LNCAP (cell line): ENCODE measurements at regions not wholly inside any gene's neighbourhood (a gene's known extent, or its start where the extent isn't known, plus 50 kb on each side); places are given as distances from the start of the nearest gene placed in this dataset.

Experiments
- CTCF ChIP-seq: fragments of 450-650 bp; IDR thresholded peaks from 2 replicates; pipeline ENCODE4 v1.5.1; 2017; ENCODE audit warnings: mild to moderate bottlenecking

- no peak for TF ChIP-seq CTCF
Observed at GRCh38 chr4:171718069-171718468, 95.1 kb upstream of the GALNTL6 start.

- TF ChIP-seq CTCF = no peak
Observed at GRCh38 chr4:171717231-171717741, 95.9 kb upstream of the GALNTL6 start.

DNA sequence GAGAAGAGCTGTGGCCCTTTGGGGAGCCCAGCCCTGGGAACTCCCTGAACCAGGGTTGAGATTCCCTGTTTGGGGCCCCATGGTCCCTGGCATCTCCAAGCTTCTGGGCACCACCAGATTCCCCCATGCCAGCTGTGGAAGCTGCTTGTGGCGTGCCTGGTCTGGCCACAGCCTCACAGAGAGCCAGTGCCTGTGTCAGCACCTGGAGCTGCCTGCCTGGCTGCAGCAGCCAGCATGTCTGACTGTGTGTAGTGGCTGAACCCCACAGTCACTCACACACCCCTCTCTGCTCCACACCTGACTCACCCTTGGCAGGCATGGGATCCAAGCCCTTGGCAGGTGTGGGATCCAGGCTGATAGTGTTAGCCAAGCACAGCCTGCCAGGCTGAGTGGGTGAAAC is 97.2 kb upstream of the GALNTL6 start:
- TF ChIP-seq CTCF = no peak

GRCh38 chr4:171714791-171715454 is 98.3 kb upstream of the GALNTL6 start:
- no peak for TF ChIP-seq CTCF

- no peak for TF ChIP-seq CTCF
Observed at GRCh38 chr4:171710743-171711142, 102.5 kb upstream of the GALNTL6 start.

- no peak for TF ChIP-seq CTCF
Observed at GRCh38 chr4:171676555-171677215, 136.5 kb upstream of the GALNTL6 start.

DNA sequence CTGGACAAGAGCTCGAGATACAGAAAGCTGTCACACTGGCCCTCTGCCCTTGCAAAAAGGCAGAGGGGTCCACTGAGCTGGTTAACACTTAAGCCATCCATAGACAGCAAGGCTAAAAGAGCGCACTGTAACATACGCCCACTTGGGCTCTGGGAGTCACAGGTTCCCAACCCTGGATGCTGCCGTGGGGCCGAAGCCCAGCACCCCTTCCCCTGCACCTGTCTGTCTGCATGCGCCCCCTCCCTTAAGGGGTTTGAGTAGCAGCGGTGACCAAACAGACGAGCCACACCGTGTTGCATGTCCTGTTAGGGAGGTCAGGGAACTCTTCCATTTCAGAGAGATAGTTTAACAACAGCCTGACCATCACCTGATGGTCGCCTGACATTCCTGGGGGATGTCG is 138.4 kb upstream of the GALNTL6 start:
- no peak for TF ChIP-seq CTCF
